GM12872 (cell line): ENCODE measurements at regions not wholly inside any gene's neighbourhood (a gene's known extent, or its start where the extent isn't known, plus 50 kb on each side); places are given as distances from the start of the nearest gene placed in this dataset.

Experiments
- TF ChIP-seq, protein P1 (sequence below): IDR thresholded peaks from 3 replicates; pipeline ENCODE4 v1.5.1; 2011; ENCODE audit warnings: low read depth, mild to moderate bottlenecking, low read length, moderate library complexity; ENCODE audit not compliant: insufficient read depth

GRCh38 chr3:87706176-87706575, 352.6 kb downstream of the CGGBP1 start:
- TF ChIP-seq, protein P1, sequence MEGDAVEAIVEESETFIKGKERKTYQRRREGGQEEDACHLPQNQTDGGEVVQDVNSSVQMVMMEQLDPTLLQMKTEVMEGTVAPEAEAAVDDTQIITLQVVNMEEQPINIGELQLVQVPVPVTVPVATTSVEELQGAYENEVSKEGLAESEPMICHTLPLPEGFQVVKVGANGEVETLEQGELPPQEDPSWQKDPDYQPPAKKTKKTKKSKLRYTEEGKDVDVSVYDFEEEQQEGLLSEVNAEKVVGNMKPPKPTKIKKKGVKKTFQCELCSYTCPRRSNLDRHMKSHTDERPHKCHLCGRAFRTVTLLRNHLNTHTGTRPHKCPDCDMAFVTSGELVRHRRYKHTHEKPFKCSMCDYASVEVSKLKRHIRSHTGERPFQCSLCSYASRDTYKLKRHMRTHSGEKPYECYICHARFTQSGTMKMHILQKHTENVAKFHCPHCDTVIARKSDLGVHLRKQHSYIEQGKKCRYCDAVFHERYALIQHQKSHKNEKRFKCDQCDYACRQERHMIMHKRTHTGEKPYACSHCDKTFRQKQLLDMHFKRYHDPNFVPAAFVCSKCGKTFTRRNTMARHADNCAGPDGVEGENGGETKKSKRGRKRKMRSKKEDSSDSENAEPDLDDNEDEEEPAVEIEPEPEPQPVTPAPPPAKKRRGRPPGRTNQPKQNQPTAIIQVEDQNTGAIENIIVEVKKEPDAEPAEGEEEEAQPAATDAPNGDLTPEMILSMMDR, result no peak

DNA sequence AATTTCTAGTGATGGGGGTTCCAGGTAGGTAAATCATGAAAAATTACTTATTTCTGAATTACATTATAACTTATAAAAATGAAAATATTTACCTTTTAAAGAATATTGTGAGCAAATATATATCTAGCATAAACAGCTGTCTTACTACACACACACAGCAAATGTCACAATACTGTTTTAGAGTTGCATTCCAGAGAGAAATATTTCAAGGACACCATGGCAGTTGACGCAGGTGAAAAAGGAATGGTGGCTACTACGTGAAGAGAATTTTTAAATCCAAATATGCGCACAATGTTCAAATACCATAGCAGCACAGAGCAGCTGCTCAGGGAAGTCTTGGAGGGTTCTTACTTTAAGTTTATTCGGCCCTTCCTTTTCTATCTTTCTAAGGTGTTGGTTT, 356.2 kb downstream of the CGGBP1 start:
- TF ChIP-seq, protein P1, result no peak

DNA sequence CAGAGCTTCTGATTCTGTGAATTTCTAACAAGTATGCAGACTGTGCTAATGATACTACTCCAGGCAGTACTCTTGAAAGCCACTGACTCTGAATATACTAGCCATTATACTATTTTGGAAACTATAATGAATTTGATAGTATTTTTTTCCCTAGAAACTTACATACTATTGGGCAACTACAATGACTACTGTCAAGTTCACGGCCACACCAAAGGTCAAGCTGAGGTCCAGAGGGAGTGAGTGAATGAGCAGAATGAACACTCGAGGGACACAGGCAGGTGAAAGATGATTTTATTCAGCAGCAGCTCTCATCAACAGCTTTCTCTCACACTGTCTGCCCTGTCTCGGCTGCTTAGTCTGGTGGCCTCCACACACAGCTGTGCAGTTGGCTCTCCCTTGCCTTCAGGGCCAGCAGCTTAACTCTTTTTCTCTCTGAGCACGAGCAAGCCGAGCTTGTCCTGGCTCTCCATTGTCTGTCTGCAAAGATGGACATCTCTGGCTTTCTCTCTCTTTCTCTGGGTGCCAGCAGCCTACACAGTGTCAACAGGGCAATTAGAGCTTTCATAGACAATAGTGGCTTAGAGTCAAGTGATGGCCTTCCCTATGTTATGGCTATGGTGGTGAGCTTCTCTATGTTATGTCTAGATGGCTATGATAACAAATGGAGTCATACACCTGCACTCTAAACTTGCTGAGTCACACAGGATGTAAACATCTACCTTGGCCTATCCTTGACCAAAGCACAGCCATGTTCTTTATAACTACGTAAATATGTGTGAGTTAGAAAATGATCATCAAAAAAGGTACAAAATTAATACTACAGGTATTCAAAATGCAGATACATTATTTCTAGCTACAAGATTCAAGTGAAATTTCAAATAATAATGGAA, 362.4 kb downstream of the CGGBP1 start:
- TF ChIP-seq, protein P1, result no peak

DNA sequence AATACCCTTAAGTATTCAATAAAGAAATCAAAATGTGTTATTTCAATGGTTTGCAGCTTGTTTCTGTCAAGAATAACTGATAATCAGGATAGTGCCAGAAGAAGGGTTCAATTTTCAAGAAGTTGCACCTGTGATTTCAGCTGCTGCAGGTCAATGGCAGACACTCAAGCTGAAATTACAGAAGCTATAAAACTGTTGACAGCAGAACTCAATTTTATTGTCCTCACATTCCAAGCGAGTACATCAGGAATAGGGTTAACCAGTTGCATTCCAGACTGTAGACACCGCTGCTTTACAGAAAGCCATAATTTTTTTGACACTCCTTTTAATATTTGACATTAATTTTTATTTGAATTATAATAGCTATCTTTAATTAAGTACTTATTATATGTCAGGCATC, 364.1 kb downstream of the CGGBP1 start:
- TF ChIP-seq, protein P1, result no peak

GRCh38 chr3:87691109-87691508, 367.7 kb downstream of the CGGBP1 start:
- TF ChIP-seq, protein P1, result no peak

DNA sequence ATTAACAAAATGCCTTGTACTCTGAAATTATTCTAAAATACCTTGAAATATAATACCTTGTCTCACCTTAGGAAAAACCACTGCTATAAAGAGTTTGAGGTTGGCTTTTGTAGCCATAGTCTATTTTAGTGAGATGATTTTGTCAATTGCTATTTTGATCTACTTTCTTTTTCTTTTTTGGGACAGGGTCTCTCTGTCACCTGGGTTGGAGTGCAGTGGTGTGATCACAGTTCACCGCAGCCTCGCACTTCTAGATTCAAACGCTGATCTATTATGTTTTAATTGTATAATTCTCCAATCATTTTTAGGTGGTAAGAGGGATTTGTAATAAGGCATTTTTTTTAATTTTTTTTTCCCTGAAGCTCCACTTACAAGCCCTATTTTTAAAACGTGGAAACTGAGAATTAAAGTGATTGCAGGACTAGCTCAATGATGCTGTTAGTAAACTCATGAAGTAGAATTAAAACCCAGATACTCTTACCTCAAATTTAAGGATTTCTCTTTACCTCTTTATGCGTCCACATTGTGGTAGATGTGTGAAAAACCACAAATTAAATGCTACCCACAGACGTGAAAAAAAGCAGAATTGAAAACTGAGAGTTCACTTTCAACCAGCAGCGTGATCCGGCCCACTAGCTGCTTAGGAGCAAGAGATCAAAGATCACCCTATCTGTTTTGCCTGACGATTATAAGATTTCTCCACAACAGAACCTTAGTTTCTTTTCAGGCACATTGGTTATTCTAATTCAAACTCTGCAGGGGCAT, 384.2 kb downstream of the CGGBP1 start:
- TF ChIP-seq, protein P1, result no peak

DNA sequence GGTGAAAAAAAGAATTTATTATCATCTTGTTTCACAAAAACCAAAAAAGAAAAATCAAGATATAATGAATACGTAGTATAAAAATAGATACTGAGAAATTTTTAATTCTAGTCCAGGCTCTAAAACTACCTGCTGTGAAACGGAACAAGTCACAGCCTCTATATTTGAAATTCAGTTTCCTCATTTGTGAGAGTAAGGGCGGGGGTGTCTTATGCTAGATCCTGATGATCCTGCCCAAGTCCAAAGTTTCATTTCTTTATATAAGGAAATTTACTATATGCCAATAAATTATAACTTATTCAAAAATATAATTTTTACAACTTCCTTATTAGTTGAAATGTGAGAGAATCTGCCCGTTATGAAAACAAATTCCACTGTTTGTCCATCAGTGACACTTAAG, 385.7 kb downstream of the CGGBP1 start:
- TF ChIP-seq, protein P1, result no peak
